ENCODE measurements at regions not wholly inside any gene's neighbourhood (a gene's known extent, or its start where the extent isn't known, plus 50 kb on each side); places are given as distances from the start of the nearest gene placed in this dataset.
"Not testable (repeated sequence)": the region's sequence is repeated elsewhere in the genome, so short reads cannot be mapped to it uniquely, and the experiment has no call there.

DNA sequence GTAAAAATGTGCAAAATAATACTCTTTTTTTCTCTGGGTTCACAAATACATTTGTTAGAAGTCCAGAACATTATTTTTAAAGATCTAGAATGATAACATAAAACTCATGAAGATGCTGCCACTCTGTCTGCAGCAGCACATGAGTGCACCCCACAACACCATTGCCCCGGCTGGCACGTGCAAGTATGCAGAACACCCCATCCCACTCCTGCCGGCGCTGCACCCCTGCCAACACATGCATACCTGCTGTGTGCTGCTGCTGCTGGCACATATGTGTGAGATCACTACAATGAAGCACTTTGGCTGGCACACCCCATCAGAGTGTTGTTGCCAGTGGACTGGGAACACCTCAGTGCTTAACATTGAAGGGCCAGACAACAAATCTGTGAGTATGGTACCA is 129.1 kb downstream of the CCT8L2 start:
- H3K36me3 ChIP-seq; H3K4me1 ChIP-seq; H3K4me3 ChIP-seq; intact Hi-C loops (cut with DNase I); H3K9me3 ChIP-seq; H3K27ac ChIP-seq; H3K27me3 ChIP-seq; DNase-seq: not testable (repeated sequence)
- 88 to 89% methylated on average over 2 to 4 of the region's 4 CpGs for WGBS, 2 donors

DNA sequence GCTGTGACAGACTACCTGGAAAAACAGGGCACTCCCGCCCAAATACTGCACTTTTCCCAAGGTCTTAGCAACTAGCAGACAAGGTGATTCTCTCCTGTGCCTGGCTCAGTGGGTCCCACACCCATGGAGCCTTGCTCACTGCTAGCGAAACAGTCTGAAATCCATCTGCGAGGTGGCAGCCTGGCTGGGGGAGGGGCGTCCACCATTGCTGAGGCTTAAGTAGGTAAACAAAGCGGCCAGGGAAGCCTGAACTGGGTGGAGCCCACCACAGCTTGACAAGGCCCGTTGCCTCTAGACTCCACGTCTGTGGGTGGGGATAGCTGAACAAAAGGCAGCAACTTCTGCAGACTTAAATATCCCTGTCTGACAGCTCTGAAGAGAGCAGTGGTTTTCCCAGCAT is 145.2 kb downstream of the CCT8L2 start:
- intact Hi-C loops (cut with DNase I); H3K9me3 ChIP-seq; H3K27me3 ChIP-seq; H3K4me1 ChIP-seq; H3K36me3 ChIP-seq; DNase-seq; H3K4me3 ChIP-seq; H3K27ac ChIP-seq: not testable (repeated sequence)
- WGBS, 2 donors = 33 to 100% methylated on average over 3 of the region's 7 CpGs

DNA sequence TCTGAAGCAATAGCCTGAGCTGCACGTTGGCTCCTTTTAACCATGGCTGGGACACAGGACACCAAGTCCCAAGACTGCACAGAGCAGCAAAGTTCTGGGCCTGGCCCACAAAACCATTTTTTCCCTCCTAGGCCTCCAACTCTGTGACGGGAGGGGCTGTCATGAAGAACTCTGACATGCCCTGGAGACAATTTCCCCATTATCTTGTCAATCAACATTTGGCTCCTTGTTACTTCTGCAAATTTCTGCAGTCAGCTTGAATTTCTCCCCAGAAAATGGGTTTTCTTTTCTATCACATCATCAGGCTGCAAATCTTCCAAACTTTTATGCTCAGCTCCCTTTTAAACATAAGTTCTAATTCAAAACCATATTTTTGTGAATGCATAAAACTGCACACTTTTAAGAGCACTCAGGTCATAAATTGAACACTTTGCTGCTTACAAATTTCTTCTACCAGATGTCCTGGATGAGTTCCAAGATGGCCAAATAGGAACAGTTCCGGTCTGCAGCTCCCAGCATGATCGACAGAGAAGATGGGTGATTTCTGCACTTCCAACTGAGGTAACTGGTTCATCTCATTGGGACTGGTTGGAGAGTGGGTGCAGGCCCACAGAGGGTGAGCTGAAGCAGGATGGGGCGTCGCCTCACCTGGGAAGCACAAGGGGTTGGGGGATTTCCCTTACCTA is 145.7 kb downstream of the CCT8L2 start:
- H3K27ac ChIP-seq; intact Hi-C loops (cut with DNase I); H3K36me3 ChIP-seq; H3K27me3 ChIP-seq; H3K4me3 ChIP-seq; H3K9me3 ChIP-seq; DNase-seq; H3K4me1 ChIP-seq: not testable (repeated sequence)
- WGBS, 2 donors = 47 to 62% methylated on average over 4 to 6 of the region's 6 CpGs

DNA sequence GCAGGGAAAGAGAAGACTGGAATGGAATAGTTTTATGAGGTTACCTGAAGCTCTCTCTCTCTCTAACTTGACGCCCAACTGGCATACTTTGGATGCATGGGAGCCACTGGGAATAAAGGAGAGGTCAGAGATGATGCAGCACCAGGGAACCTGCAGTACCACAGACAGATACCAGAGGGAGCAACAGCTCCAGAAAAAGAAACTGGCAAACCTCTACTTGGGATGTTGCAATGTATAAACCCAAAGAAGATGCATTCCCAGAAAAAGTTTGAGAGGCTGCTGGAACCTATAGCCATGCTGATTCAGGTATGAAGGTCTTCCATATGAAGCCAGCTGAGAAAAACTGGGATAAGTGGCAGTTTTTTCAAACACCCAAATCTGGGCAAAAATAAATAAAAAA is 151.6 kb downstream of the CCT8L2 start:
- H3K4me3 ChIP-seq; H3K4me1 ChIP-seq; H3K27me3 ChIP-seq; intact Hi-C loops (cut with DNase I); H3K27ac ChIP-seq; H3K36me3 ChIP-seq; H3K9me3 ChIP-seq; DNase-seq: not testable (repeated sequence)
- WGBS, 2 donors = 0 to 14% methylated on average over 1 of the region's 1 CpG
- TF ChIP-seq, protein P1, sequence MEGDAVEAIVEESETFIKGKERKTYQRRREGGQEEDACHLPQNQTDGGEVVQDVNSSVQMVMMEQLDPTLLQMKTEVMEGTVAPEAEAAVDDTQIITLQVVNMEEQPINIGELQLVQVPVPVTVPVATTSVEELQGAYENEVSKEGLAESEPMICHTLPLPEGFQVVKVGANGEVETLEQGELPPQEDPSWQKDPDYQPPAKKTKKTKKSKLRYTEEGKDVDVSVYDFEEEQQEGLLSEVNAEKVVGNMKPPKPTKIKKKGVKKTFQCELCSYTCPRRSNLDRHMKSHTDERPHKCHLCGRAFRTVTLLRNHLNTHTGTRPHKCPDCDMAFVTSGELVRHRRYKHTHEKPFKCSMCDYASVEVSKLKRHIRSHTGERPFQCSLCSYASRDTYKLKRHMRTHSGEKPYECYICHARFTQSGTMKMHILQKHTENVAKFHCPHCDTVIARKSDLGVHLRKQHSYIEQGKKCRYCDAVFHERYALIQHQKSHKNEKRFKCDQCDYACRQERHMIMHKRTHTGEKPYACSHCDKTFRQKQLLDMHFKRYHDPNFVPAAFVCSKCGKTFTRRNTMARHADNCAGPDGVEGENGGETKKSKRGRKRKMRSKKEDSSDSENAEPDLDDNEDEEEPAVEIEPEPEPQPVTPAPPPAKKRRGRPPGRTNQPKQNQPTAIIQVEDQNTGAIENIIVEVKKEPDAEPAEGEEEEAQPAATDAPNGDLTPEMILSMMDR (IDR thresholded peaks at IDR 0.05) = peak in 3 of 6 experiments; percentile 9 to 23 (median 13)

DNA sequence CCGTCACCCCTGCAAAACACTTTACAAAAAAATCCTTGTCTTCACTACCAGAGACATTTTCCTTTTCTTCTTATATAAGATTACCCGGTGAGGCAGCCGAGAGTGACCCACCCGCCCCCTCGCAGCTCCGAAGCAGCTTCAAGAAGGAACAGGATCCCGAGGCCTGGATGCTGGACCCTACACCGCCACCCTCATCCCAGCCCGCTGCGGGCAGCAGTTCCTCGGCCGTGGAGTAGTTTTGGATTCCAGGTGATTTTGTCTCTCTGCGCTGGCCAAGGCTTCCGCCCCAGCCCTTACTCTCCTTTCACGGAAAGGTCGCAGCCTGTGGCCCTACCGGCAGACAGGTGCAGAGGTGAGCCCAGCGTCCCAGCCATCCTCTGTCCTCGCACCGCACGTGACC is 169.1 kb downstream of the CCT8L2 start:
- H3K27me3 ChIP-seq; DNase-seq; H3K27ac ChIP-seq; H3K9me3 ChIP-seq; intact Hi-C loops (cut with DNase I); H3K4me1 ChIP-seq; H3K4me3 ChIP-seq; H3K36me3 ChIP-seq: not testable (repeated sequence)
- WGBS, 2 donors = 80 to 86% methylated on average over 14 to 21 of the region's 21 CpGs

DNA sequence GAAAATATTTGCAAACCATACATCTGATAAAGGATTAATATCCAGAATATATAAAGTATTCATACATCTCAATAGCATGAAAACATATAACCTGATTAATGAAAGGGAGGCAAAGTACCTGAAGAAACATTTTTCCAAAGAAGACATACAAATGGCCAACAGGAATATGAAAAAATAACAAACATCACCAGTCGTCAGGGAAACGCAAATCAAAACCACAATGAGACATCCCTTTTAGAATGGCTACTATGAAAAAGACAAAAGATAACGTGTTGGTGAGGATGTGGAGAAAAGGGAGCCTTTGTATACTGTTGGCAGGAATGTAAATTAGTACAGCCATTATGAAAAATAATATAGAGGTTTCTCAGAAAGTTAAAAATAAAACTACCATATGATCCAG is 175.1 kb downstream of the CCT8L2 start:
- H3K27ac ChIP-seq; intact Hi-C loops (cut with DNase I); H3K27me3 ChIP-seq; H3K36me3 ChIP-seq; H3K4me1 ChIP-seq; H3K4me3 ChIP-seq; H3K9me3 ChIP-seq; DNase-seq: not testable (repeated sequence)
- WGBS, 2 donors = 29 to 44% methylated on average over 3 of the region's 3 CpGs

DNA sequence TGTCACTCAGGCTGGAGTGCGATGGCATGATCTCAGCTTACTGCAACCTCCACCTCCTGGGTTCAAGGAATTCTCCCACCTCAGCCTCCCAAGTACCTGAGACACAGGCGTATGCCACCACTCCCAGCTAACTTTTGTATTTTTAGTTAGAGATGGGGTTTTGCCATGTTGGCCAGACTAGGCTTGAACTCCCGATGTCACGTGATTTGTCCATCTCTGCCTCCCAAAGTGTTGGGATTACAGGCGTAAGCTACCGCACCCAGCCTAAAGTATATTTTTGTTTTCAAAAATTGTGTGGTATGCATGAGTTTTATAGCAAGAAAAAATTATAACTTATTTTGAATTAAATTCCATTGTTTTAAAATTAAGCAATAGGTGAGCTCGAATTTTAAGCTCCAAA is 188.0 kb downstream of the CCT8L2 start:
- DNase-seq; H3K27me3 ChIP-seq; intact Hi-C loops (cut with DNase I); H3K4me3 ChIP-seq; H3K36me3 ChIP-seq; H3K4me1 ChIP-seq; H3K27ac ChIP-seq; H3K9me3 ChIP-seq: not testable (repeated sequence)
- 69 to 80% methylated on average over 7 of the region's 7 CpGs for WGBS, 2 donors

DNA sequence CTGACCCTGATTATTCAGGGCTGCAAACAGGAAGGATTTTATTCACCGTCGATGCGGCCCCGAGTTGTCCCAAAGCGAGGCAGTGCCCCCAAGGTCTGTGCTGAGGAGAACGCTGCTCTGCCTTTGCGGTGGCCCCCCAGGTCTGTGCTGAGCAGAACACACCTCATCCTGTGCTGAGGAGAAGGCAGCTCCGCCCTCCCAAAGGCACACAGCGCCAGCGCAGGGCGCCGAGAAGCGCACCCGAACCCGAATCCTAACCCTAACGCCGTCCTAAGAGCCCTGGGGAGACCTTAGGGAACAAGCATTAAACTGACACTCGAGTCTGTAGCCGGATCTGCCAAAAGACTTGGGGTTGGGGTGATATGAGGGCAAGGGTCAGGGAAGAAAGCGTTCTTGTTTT is 188.9 kb downstream of the CCT8L2 start:
- H3K4me3 ChIP-seq; H3K36me3 ChIP-seq; H3K27me3 ChIP-seq; H3K9me3 ChIP-seq; intact Hi-C loops (cut with DNase I); H3K27ac ChIP-seq; H3K4me1 ChIP-seq; DNase-seq: not testable (repeated sequence)
- 75 to 91% methylated on average over 1 to 7 of the region's 20 CpGs for whole genome bisulfite sequencing, 2 donors

DNA sequence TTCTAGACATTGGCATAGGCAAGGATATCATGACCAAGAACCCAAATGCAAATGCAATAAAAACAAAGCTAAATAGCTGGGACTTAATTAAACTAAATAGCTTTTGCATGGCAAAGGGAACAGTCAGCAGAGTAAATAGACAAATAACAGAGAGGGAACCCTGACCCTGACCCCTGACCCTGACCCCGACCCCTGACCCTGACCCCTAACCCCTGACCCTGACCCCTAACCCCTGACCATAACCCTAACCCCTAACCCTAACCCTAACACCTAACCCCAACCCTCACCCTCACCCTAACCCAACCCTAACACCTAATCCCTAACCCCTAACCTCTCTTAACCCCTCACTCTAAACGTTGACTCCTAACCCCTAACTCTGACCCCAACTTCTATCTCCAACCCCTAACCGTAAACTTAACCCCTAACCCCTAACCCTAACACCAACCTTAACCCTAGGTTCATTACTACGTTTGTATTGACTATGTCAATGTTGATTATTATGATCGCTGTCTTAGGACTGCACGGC is 189.7 kb downstream of the CCT8L2 start:
- WGBS, 2 donors = 42% methylated on average over 6 of the region's 6 CpGs
- intact Hi-C loops (cut with DNase I) = not testable (repeated sequence)

DNA sequence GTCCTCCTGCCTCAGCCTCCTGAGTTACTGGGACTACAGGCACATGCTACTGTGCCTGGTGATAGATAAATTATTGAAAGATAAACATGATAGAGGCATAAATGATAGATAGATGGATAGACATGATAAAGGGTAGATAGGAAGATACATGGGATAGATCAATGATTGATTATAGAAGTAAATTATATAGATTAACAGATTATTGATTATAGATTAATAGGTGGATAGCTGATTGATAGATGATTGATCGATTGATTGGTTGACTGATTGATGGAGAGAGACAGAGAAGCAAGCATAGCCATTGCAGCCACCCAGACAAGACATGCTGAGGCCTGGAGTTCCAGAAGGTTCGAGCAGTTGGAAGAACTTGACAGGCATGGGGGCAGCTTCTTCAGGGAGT is 199.1 kb downstream of the CCT8L2 start:
- H3K27ac ChIP-seq; H3K9me3 ChIP-seq; H3K4me3 ChIP-seq; H3K36me3 ChIP-seq; DNase-seq; H3K27me3 ChIP-seq; H3K4me1 ChIP-seq; intact Hi-C loops (cut with DNase I): not testable (repeated sequence)
- WGBS, 2 donors = 53 to 57% methylated on average over 2 of the region's 2 CpGs

More for the DNA sequence above, 189.7 kb downstream of the CCT8L2 start:
- not testable (repeated sequence) for H3K9me3 ChIP-seq, H3K4me1 ChIP-seq, H3K4me3 ChIP-seq, H3K36me3 ChIP-seq, DNase-seq, H3K27me3 ChIP-seq, H3K27ac ChIP-seq

DNA sequence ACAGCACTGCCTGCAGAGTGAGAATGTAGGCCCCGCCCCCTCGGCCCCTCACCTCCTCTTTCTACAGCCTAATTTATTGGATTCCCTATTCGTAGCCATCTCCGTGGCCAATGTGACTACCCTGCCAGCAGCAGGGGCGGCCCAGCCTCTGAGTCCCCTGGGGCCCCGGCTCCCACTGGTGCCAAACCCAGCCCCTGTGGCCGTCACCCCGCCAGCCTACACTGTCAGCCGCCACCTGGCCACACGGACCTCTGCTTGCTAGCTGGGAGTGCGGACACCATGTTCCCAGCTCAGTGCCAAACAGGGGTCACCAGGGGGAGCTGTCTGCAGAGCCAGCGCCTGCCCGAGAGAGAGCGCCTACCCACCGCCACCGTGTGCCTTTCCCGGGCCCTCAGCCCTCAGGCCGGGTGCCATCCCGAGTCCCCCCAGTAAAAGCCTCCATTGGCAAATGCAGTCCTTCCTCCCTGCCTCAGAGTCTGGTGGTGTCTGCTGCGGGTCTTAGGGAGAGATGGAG is 201.1 kb downstream of the CCT8L2 start:
- H3K4me1 ChIP-seq; H3K36me3 ChIP-seq; DNase-seq; H3K27ac ChIP-seq; H3K4me3 ChIP-seq; intact Hi-C loops (cut with DNase I); H3K9me3 ChIP-seq: not testable (repeated sequence)
- H3K27me3 ChIP-seq = peaks cover 0 to 20% (median 1%) of the 10 kb centered on the region in 4 donors
- WGBS, 2 donors = 82 to 97% methylated on average over 4 to 8 of the region's 20 CpGs

DNA sequence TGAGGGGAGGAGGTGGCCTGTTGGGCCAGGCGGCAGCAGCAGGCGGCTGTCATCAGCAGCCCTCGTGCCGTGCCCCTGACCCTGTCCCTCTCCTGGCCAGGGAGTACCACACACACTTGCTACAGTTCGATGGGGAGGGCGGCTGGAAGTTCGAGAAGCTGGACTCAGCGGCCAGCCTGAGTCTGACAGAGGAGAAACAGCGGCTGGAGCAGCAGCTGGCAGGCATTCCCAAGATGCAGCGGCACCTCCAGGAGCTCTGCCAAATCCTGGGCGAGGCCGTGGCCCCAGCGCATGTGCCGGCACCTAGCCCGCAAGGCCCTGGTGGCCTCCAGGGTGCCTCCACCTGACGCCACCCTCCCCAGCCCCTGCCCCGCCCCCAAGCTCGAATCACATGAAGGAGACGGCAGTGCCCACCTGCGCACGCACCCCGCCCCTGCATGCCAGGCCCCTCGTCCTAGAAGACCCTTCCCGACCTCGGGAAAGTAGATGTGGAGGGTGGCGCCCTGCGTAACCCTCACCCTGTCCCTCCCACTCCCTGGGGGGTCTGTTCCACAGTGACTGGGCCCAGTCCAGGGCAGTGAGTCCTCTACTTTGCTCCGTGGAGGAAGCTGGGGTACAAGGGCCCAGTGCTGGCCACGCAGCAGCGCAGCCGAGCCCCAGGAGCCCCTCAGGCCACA is 201.9 kb downstream of the CCT8L2 start:
- H3K9me3 ChIP-seq; H3K27ac ChIP-seq; H3K4me1 ChIP-seq; H3K4me3 ChIP-seq; DNase-seq; intact Hi-C loops (cut with DNase I); H3K36me3 ChIP-seq: not testable (repeated sequence)
- WGBS, 2 donors = no CpG with 5 or more reads among the region's 31 CpGs
- H3K27me3 ChIP-seq = peaks cover 0 to 20% (median 1%) of the 10 kb centered on the region in 4 donors
